GM18909 (cell line): ENCODE measurements at regions not wholly inside any gene's neighbourhood (a gene's known extent, or its start where the extent isn't known, plus 50 kb on each side); places are given as distances from the start of the nearest gene placed in this dataset.
A peak's percentile ranks its signal among the peaks of the same experiment; 100 is the strongest.

Source experiments
- ATAC-seq: cut with Tn5 transposase; IDR thresholded peaks from one replicate; pipeline ENCODE4 v1.9.1; 2021; ENCODE audit warnings: mild to moderate bottlenecking; ENCODE audit not compliant: unreplicated experiment, poor library complexity

DNA sequence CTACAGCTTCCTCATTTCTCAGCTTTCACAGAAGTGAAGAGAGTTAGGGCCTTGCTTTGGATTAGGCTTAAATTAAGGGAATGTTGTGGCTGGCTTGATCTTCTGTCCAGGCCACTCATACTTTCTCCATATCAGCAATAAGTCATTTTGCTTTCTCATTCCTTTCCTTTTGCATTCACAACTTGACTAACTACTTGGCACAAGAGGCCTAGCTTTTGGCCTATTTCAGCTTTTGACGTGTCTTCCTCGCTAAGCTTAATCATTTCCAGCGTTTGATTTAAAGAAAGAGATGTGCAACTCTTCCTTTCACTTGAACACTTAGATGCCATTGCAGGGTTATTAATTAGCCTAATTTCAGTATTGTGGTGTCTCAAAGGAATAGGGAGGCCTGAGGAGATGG, 712.0 kb downstream of the INHBA start:
- ATAC-seq = no peak

DNA sequence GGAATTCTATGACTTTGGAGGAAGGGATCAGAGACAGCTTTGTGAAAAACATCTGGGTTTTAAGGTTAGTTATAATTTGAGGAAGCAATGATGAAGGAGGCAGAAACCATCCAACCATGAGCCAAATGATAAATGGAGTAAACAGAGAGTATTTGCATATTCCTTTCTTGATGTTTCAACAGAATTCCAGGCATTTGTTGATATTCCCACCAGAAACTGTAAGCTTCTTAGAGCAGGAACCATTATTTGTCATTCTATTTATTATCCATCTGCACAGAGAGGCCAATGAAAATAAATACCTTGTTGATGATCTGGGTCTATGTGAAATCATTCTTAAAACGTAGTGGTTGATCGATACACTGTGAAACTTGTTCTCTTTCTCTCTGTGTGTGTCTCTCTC, 715.3 kb downstream of the INHBA start:
- no peak for ATAC-seq

DNA sequence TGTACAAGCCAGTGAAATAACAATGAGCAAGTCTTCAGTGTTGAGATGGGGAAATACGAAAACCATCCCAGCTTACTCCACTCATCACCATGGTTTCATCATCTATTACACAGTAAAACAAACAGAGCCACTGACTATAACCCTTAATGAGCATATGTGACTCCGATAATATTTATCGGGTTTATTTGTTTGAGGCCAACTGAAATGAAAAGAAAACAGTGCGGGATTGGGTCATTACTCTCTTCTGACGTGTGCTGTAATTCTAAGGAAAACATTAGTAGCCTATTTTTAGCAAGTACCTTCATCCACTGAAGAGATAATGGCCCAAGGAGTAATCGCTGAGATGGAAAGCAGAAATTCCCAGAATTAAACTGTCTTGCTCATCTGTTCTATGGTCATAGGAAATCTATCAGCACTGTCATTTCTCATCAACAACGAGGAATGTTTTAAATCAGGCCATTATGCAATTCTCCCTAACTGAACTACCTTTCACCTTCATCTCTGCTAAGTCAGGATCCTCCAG, 716.5 kb downstream of the INHBA start:
- no peak for ATAC-seq

DNA sequence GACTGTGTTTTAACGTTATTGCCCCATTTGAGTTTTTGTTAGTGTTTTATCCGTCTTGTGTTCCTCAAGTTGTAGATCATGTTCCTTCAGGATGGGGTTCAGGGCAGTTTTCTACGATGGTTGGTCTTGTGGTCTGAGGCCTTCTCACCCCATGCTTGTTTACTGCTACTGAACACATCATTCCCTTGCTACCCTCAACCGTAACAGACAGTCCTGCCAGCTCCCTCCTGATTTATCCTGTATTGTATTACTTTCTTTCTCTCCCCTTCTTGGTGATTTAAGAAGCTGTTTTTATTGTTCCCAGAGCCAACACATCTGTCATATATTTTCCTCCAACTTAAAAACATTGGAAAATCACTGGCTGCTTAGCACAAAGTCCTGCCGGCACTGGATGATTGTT, 719.8 kb downstream of the INHBA start:
- no peak for ATAC-seq

DNA sequence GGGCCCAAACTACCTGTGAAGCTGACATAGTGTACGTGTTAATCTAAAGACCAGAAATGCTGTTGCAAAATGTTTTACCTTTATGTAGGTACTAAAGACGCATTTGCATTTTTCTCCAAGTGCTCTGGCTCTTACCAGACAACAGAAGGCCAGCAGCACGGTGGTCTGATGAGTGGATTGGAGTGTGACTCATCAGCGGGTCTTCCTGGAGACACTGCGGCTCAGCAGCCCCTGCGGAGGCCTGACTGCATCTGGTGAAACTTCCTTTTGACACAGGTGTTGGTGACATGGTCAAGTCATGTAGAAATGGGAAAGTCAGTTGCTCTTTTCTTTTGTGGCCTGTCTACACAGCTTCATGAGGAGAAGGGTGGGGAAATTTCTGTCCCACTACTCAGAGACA, 723.6 kb downstream of the INHBA start:
- ATAC-seq = no peak

DNA sequence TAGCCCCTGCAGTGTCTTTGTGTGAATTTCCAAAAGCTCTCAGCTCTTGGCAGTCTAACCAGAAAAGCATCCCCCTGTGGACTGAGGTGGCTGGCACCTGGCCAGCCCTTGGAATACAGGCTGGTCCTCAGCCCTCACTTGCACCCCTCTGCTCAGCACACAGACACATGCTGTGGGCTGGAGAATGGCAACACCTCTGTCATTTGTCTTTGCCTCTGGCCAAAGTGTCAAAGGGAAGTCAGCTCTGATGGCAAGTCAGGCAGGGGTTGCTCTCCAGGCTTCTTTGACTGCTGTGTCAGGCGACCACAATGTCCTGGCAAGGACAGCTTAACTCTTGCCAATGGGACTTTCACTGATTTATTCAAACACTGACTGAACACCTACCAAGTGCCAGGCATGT, 724.8 kb downstream of the INHBA start:
- ATAC-seq = no peak

DNA sequence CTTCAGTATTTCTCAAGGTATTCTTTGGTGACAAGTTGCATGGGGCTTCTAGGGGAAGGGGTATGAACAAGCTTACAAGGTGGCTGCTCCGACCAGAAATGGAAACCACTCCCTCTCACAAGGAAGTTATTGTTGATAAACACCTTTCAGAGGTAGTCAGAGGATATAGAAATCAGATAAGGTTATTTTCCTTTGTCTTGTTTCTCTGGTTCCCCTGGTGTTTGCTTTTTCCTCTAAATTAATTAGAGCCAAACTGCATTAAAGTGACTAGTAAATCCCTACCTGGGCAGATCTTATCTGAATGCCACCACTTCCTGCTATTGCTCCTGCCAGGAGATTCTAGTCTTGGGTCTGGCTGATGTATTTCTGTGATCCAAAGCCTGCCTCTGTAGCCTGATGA, 725.4 kb downstream of the INHBA start:
- ATAC-seq = no peak

DNA sequence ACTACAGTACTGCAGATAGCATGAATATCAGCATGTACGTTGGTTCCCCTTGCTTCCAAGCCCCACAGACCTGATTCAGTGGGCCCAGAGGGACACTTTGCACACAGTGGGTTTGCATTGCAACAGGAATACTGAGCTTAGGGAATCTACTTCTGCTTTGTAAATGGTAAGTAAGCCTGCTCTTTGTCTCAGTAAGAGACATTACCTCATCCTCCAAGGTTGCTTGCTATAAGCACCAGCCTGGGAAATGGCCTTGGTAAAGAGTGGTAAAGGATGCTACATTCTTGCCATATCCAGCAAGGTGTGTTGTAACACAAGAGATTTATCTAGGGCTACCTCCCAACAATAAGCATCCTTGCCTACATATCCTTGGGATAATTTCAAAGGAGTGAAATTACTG, 730.5 kb downstream of the INHBA start:
- ATAC-seq = no peak

DNA sequence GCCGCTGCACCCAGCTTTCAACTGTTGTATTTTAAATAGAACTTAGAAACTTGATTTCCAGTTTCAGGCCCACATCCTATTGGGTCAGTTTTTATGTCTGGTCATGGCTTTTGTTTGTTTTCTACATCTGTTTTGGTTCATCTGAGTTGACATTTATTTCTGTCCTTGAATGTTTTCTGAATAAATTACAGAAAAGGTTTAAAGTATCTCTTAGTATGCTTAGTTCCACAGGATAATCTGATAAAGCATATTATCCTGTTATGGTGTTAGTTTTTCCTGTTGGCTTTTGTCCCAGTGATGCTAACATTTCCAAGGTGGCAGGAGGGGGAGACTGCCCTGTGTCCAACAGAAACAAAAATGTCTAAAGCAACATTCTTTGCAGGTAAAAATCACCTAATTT, 733.2 kb downstream of the INHBA start:
- ATAC-seq = no peak

DNA sequence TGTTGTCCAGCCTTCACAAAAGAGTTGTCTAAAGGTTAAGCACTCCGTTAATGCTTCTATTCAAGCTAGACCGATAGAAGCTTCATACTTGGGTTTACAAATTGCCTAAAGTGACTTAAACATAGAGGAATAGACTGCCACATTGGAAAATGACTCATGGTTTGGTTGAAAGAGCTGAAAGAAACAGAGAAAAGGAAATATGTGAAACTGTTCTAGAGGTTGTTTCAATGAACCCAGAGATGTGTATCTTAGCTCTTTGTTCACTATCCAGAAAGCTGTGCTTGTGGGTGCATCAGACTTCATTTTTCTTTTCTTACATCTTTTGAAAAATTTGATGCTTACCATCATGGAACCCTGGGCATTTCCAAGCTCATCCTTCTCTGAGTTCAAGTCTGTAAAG, 736.2 kb downstream of the INHBA start:
- ATAC-seq = no peak

DNA sequence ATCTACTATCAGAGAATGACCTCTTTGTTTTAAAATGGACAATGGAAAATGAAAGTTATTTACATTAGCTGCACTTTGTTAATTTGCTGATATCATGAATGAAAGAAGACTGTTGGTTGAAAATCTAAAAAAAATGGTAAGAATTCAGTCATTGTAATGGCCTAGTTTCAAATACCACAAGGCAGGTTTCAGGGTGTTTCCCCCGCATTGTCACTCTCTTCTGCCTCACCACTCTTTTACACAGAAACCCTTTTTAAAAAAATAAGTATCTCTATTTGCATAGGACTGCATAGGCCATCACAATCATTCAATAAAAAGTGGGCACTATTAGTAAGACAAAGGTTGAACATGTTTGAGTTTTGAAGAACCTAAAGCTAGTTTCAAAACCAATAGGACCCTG, 737.1 kb downstream of the INHBA start:
- ATAC-seq = peak; percentile 76

DNA sequence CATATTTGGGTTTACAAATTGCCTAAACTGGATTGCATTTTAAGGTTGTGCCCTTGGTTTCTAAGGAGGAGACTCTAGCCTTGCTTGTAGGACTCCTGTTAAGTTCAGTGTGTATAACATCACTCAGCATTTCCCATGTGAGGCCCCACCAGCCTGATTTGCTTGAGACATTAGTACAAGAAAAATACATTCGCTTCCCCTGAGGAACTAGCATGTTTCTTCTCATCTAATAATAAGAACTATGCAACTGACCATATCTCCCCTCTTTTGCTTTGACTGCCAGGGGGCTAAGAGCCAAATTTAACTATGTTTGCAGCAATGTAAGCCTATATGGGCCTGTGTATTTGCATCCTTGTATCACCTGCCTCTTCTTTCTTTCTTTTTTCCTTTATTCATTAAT, 737.9 kb downstream of the INHBA start:
- ATAC-seq = no peak

DNA sequence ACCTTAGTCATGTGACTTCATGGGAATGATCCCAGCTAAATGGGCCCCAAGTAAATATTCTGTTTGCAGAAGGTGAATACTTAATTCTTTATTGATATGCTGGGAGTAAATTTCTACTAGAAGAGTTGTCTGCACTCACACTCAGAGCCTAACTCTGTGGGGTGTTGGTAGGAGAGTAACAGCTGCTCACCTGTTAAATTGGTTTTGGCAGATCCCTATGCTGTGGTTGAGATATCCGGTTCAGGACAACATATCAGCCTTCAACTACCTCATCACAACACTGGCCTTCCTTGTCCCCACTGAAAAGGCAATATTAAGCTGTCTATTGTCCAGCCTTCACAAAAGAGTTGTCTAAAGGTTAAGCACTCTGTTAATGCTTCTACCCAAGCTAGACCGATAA, 738.3 kb downstream of the INHBA start:
- ATAC-seq = no peak

DNA sequence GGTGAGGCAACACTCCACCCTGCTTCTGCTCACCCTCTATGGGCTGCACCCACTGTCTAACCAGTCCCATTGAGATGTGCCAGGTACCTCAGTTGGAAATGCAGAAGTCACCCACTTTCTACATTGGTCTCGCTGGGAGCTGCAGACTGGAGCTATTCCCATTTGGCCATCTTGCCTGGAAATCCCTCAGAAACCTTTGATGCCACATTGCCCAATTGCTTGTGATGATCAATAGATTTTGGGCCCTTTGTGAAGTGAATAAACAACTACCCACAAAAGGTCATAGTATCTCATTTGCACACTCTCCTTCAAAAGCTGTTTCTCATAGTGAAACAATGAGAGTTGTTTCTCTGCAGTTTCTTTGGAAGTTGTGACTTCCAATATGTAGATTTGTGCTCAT, 742.9 kb downstream of the INHBA start:
- no peak for ATAC-seq

DNA sequence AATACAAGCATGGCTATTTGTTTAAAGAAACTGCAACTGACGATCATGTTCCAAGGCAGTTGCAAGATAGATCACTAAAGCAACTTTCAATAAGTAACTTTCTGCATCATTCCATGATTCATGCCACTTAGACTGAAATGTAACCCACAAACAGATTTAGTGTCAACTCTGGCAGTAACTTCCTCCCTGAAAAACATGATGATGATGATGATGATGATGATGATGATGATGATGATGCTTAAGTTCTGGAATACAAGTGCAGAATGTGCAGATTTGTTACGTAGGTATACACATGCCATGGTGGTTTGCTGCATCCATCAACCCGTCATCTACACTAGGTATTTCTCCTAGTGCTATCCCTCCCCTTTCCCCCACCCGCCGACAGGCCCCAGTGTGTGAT, 754.7 kb downstream of the INHBA start:
- ATAC-seq = no peak

DNA sequence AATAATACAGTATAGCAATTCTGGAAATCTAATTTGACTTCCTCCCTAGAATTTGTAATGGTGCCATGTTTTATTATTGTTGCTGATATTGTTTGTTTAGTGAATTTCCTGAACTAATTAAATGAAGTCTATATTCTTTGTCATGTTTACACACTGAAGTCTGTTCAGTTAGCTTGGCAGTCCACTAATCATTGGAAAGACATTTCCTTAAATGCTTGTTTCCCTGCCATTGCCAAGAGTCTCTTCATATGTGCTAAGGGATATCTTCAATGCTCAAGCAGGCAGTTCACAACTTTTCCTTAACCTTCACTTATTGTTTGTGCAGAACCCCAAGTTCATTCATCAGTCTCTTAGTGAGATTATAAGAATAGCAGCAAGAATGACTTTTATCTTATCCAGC, 755.3 kb downstream of the INHBA start:
- ATAC-seq = no peak

DNA sequence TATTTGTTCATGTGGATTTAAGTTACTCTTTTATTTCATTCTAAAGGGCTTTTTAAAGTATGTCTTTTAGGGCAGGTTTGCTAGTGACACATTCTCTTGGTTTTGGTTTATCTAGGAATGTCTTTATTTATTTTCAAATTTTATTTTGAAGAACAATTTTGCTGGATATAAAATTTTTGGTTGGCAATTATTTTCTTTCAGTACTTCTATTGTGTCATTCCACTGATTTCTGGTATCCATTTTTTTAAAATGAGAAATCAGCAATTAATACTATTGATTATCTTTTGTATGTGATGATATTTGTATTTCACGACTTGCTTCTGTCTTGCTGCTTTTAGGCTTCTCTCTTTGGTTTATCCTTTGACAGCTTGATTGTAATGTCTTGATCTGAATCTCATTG, 756.3 kb downstream of the INHBA start:
- ATAC-seq = no peak

DNA sequence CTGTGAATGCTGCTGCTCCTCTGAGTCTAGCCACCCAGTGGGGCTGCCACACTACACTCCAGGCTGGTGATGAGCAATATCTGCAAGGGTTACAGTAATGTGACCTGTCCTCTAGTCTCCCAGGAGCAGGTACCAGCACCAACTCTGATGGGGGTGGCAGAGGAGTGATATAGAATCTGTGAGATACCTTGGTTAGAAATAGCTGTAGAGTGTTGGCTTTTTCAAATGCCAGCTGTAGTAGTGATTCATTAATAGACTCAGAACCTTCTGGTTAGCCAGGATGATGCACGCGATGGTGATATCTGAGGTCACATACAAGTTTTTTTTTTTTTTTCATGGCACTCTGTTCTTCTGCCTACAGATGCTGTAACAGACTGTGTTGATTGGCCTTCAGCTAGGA, 757.1 kb downstream of the INHBA start:
- no peak for ATAC-seq

DNA sequence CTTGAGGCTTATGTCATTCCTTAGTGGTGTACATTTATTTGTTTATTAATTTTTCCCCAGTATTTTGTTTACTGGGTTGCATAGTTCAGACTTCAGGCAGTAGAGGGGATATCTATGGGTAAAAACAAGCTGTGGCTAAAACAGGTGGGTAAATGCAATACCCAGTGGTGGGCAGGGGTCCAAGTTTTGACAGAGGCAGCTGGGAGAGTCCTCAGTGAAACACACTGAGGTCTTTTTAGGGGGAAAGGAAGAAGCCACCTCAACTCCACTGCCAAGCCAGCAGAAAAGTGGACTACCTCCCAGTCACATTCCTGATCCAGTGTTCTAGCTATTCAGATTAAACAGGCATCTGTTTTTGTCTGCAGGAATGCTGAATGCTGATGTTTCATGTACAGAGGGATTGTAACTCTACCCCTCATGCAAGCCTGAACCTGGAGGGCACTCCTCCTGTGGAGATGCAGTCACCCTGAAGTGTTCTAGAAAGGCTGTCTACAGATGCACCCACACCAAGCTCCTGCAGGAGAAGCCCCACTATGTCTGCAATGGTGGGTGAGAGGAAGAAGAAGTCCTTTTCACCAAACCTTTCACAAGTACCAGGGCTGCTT, 757.8 kb downstream of the INHBA start:
- ATAC-seq = no peak

DNA sequence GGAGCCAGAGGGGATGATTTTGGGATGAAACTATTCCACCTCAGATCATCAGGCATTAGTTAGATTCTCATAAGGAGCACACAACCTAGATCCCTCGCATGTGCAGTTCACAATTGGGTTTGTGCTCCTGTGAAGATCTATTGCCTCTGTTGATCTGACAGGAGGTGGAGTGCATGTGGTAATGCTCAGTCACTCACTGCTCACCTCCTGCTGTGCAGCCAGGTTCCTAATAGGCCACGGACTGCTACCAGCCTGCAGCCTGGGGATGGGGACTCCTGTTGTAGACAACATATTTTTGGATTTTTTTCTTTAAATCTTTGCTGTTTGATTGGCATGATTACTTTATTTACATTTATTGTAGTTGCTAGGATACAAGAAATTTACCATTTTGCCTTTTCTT, 765.0 kb downstream of the INHBA start:
- ATAC-seq = no peak

DNA sequence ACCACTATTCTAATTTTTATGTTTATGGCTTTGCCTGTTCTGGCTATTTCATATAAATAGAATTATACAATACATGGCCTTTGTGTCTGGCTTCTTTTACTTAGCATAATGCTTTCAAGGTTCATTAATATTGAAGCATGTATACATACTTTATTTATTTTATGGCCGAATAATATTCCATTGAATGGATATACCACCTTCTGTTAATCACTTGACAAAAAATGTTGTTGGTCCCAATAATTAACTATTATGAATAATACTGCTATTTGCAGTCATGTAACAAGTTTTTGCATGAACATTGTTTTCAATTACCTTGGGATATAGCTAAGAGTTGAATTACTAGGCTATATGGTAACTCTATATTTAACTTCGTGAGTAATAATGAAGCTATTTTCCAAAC, 767.5 kb downstream of the INHBA start:
- ATAC-seq = no peak

DNA sequence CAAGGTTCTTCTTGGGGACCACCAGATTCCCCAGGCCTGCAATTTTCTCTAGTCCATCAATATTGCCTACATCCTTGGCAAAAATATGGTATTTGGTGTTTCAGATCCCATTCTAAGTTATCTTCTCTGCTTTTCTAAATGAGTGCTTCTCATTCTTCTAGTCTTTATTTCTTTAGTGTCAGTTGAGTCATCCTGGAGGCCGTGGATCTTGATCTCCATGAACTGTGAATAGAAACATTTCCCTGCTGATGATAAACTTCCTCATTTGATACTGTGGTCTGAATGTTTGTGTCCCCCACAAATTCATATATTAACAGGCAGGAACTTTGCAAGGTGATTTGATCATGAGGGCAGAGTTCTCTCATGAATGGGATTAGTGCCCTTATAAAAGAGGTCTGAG, 779.3 kb downstream of the INHBA start:
- no peak for ATAC-seq

DNA sequence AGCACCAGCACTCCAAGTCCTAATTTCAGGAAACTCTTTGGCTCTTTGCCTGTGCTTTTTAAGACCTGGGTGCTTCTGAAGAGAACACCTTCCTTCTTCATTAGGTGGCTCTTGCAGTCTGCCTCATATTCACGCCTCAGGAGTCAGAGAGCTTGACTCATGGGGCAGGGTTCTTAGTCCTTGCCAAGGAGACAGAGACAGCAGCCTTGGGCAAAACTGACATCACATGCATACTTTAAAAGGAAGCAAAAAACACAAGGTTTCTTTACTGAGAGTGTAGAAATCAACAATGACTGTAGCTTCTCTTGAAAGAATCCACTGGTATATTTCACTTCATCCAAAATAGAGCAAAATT, 780.6 kb downstream of the INHBA start:
- ATAC-seq = no peak
